Mesothelial cell of epicardium (in vitro differentiated cells): ENCODE measurements at regions not wholly inside any gene's neighbourhood (a gene's known extent, or its start where the extent isn't known, plus 50 kb on each side); places are given as distances from the start of the nearest gene placed in this dataset.

ENCODE experiments used
- DNase-seq, 2 experiments: peaks; one replicate each; pipeline ENCODE4 v3.0.0; 2021; ENCODE audit warnings: low spot score in 2 of 2; ENCODE audit not compliant: unreplicated experiment in 2 of 2
- H3K27ac Mint-ChIP-seq: 2 replicates; pipeline ENCODE4 v1.8.0; 2021; ENCODE audit warnings: mixed read lengths
- H3K27me3 Mint-ChIP-seq: 2 replicates; pipeline ENCODE4 v1.8.0; 2021; ENCODE audit warnings: low read depth, mixed read lengths
- H3K36me3 Mint-ChIP-seq: 2 replicates; pipeline ENCODE4 v1.8.0; 2021; ENCODE audit warnings: mixed read lengths
- H3K4me1 Mint-ChIP-seq: 2 replicates; pipeline ENCODE4 v1.8.0; 2021; ENCODE audit warnings: mixed read lengths
- H3K4me3 Mint-ChIP-seq: 2 replicates; pipeline ENCODE4 v1.8.0; 2021; ENCODE audit warnings: mild to moderate bottlenecking, moderate library complexity, mixed read lengths
- H3K9me3 Mint-ChIP-seq: 2 replicates; pipeline ENCODE4 v1.8.0; 2021; ENCODE audit warnings: mixed read lengths
- CTCF ChIP-seq: fragments of 200-600 bp; sonication (generic); IDR thresholded peaks from one replicate; pipeline ENCODE4 v1.5.0; 2021; ENCODE audit warnings: antibody characterized with exemption; ENCODE audit not compliant: unreplicated experiment

- Mint-ChIP-seq H3K4me3 (no peak overlapping the region), H3K36me3 (no peaks in the 10 kb centered on the region)
These were observed 327.3 kb upstream of the PODXL start for GRCh38 chr7:131883769-131884168.

DNA sequence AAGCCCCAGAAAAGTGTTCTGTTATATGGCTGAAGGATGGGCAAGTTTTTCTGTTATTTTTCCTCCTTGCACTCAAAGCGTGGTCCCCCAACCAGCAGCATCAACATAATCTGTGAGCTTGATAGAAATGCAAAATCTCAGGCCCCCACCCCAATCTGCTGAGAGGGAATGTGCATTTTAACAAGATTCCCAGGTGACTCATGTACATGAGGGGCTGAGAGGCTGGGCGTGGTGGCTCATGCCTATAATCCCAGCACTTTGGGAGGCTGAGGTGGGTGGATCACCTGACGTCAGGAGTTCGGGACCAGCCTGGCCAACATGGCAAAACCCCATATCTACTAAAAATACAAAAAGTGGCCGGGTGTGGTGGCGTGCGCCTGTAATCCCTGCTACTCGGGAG, 326.8 kb upstream of the PODXL start:
- Mint-ChIP-seq H3K27me3 (peaks cover 61% of the 10 kb centered on the region), H3K27ac (no peak overlapping the region), H3K36me3 (no peaks in the 10 kb centered on the region), H3K9me3 (peaks cover 20% of the 10 kb centered on the region), H3K4me1 (no peaks in the 10 kb centered on the region), H3K4me3 (no peak overlapping the region)
- TF ChIP-seq CTCF = no peak
- no peak for DNase-seq

More at GRCh38 chr7:131883769-131884168, 327.3 kb upstream of the PODXL start:
- Mint-ChIP-seq H3K4me1 (no peaks in the 10 kb centered on the region), H3K27ac (no peak overlapping the region), H3K9me3 (peaks cover 20% of the 10 kb centered on the region), H3K27me3 (peaks cover 66% of the 10 kb centered on the region)
- TF ChIP-seq CTCF = no peak
- no peak for DNase-seq

DNA sequence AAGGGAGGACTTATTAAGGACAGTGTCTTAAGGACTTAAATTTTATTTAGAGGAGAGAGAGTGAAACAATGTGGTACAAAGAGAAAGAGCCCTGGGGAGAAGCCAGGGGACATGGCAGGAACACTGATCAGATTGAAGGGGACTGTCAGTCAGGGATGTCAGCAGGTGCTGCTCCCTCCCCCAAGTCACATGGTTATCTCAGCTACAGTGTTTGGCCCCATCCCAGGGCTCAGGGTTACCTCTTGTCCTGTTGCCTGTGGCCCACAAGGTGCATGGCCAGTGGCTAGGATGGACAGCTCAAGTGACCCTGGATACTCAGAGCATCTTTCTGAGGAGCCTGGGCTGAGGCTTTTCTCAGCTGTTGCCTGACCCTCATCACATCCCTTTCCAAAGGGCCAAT, 325.9 kb upstream of the PODXL start:
- DNase-seq = no peak
- H3K4me1 Mint-ChIP-seq = no peaks in the 10 kb centered on the region
- no peak for TF ChIP-seq CTCF
- no peaks in the 10 kb centered on the region for H3K36me3 Mint-ChIP-seq
- peaks cover 54% of the 10 kb centered on the region for H3K27me3 Mint-ChIP-seq
- no peak overlapping the region for H3K4me3 Mint-ChIP-seq
- H3K9me3 Mint-ChIP-seq = peaks cover 20% of the 10 kb centered on the region
- no peak overlapping the region for H3K27ac Mint-ChIP-seq

- Mint-ChIP-seq H3K36me3 (no peaks in the 10 kb centered on the region), H3K27ac (no peak overlapping the region), H3K9me3 (peaks cover 1% of the 10 kb centered on the region), H3K4me1 (no peaks in the 10 kb centered on the region), H3K4me3 (no peak overlapping the region), H3K27me3 (peaks cover 37% of the 10 kb centered on the region)
- DNase-seq = no peak
- no peak for TF ChIP-seq CTCF
These were observed 323.6 kb upstream of the PODXL start for GRCh38 chr7:131880078-131880477.

DNA sequence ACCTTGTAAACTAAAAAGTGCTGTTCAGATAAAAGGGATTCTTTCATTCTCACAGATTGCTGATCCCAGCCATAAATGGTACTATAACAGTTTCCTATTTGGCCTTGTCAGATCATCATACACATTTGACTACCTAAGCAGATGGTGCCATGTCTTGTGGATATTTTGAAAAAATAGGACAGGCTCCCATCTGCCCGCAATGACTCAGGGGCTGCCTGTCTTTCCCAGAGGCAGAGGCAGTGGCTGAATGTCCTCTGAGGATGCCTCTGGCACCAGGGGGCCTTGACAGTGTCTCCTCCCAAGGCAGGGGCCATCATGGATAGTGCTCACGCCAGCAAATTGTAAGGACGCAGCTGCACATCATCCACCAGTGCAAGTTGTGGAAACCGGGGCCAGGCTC, 323.0 kb upstream of the PODXL start:
- no peak for DNase-seq
- no peak for TF ChIP-seq CTCF
- Mint-ChIP-seq H3K4me1 (no peaks in the 10 kb centered on the region), H3K4me3 (no peak overlapping the region), H3K27me3 (peaks cover 41% of the 10 kb centered on the region), H3K27ac (no peak overlapping the region), H3K9me3 (no peaks in the 10 kb centered on the region), H3K36me3 (no peaks in the 10 kb centered on the region)

DNA sequence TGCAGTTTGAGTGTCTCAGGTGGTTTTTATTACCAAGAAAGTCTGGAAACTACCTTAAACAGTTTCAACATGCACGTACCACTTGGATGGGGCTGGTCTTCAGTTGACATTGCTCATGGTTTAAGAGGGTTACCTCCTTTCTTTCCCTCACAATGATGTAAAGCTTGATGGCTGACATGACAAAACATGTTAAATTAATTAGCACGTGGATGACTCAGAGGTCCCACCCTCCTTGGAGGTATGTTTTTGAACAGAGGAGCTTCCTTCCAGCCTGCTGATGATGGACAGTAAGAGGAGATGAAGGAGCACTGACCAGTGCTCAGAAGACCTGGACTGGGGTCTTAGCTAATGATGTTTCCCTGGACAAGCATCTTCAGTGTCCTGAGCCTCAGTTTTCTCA, 322.3 kb upstream of the PODXL start:
- Mint-ChIP-seq H3K27ac (no peak overlapping the region), H3K4me1 (no peaks in the 10 kb centered on the region), H3K4me3 (no peak overlapping the region), H3K36me3 (no peaks in the 10 kb centered on the region), H3K9me3 (no peaks in the 10 kb centered on the region), H3K27me3 (peaks cover 47% of the 10 kb centered on the region)
- no peak for DNase-seq
- TF ChIP-seq CTCF = no peak
